Fibroblast of skin of right biceps (primary cell): ENCODE measurements at regions not wholly inside any gene's neighbourhood (a gene's known extent, or its start where the extent isn't known, plus 50 kb on each side); places are given as distances from the start of the nearest gene placed in this dataset.
"Not testable (repeated sequence)": the region's sequence is repeated elsewhere in the genome, so short reads cannot be mapped to it uniquely, and the experiment has no call there.

Experiments
- DNase-seq: peaks from one replicate; pipeline ENCODE4 v3.0.0-alpha.2; 2013

DNA sequence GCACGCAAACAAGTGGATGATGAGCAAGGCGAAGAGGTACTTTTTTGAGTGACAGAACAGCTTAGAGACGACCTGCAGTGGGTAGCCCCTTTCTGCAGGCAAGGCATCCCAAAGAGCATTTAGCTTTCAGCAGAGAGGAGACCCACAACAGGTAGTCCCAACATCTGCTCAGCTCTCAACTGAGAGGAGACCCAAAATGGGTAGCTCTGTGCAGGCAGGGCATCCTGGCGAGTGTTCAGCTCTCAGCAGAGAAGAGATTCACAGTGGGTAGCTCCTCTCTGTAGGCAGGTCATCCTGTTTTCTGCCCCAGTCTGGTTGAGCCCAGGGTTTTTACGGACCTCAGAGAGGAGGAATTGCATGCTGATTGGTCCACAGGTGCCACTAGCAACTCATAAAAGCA, 2396.1 kb upstream of the C9orf72 start:
- DNase-seq, result no peak

DNA sequence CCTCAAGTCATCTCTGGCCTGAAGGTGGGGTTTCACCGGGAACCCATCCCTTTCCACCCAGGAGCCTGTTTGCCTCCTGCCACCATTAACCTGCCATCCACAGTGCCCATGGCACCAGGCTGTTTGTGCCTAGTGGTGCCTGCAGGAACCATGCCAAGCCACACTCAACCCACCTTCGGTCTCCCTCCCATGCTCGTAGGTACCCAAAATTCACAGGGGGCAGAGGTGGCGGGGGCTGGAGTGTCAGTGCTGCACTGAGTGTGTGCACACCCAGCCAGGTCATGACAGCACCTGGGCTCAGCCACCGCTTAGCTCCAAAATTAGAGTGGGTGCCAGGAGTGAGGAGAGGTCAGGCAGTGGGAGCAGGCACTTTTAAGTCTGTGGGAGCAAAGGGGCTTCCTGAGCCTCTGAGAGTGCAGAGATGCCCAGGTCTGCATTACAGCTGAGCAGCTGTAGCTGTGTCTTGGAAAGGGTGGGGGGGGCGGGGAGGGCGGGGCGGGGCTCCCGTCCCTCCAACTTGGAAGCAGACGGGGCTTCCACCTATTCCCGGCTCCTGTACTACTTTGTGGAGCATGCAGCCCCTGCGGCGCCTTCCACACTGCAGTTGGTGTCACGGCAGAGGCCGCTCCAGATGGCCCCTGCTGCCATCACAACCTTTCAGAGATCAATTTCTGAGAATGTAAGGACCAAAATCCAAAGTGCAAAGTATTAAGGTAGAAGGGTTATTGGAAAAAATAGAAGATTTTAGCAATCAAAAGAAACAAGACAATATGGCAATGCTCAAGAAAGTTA, 2396.8 kb upstream of the C9orf72 start:
- DNase-seq, result no peak

DNA sequence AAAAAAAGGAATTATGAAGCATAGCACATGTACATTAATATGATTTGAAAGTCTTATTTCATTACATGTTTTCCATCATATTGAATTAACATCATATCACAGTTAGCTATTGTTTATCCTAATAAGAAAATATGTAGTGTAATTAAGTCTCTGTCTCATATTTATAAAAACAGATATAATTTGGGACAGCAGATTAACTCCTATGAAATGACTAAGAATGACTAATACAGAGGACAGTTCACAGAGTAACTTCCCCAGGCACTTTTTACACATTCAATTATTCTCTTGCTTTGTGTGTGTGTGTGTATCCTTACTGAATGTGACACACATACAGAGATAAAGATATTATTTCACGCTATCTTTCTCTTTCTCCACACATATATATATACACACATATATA, 2400.9 kb upstream of the C9orf72 start:
- no peak for DNase-seq

DNA sequence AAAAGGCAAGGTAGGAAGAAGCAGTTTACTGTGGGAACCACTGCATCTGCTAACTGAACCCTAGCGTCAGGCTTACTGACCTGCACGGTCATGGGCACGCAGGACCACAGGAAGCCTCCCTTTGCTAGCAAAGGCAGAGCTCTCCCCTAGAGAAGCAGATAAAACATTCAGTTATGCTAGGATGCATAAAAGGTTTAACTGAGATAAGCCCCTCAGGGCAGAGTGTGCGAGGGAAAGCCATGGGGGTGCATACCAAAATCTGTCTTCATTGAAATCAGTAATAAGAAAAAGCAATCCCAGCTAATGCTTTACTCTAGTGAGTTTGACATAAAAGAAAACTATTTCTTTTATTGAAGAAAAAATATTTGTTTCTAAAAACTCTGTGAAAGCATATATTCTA, 2403.7 kb upstream of the C9orf72 start:
- no peak for DNase-seq

DNA sequence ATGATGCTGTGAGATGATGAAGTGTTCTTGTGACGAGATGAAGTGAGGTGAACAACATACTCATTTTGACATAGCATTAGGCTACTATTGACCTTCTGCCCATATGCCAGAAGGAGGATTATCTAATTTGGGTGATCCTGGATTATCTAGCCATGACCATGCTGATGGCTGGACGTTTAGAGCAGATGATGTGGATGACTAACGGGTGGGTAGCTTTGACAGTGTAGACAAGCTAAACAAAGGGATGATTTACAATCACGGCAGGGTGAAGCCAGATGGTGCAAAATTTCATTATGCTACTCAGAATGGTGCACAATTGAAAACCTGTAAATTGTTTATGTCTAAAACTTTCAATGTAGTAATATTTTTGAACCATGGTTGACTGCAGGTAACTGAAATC, 2403.4 kb upstream of the ACO1 start:
- no peak for DNase-seq

DNA sequence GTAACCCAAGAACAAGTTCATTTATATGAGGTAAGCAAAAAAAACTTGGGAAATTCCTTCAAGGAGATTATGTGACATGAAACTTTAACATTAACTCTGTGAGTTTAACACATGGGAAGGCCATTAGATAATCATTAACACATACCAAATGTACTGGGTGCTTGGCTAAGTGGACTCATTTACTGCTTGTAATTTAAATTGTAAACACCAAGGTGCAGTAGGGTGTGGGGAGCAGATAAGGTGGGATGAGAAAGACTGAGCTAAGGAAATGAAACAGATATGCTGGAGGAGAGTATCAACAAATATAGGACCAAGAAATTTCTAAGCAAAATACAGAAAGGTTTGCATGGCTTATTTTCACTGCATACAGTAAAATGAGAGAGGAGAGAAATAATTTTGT, 2384.8 kb upstream of the ACO1 start:
- DNase-seq, result no peak

DNA sequence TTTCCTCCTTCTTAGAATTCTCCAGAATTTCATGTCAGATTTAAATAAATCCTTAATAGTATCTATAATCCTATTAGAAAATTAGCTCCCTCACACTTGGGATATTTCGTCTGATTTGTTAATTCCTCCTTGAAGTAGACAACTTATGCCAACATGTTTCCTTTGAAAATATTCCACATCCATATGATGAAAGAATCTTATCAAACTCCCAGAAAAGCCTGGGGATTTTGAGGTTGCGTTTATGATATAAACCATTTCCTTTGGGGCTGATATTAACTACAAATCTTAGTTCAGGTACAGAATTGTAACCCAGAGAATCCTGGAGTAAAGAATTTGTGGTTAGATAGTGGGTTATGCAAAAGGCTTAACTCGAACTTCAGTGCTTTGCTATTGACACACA, 2373.8 kb upstream of the ACO1 start:
- no peak for DNase-seq

DNA sequence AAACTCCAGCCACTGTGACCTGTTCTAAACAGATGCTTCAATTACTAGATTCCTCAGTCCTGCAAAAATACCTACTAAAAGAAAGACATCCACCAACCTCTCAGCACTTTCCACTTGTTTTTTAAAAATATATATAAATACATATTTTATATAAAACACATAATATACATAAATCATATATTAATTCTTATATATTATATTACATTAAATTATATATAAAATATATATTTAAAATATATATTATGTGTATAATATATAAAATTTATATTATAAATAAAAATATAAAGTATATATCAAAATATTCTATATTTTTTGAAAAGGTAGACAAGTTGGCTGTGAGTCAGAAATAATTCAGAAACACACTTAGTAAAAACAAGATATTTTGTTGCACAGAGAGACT, 2371.8 kb upstream of the ACO1 start:
- DNase-seq, result no peak

DNA sequence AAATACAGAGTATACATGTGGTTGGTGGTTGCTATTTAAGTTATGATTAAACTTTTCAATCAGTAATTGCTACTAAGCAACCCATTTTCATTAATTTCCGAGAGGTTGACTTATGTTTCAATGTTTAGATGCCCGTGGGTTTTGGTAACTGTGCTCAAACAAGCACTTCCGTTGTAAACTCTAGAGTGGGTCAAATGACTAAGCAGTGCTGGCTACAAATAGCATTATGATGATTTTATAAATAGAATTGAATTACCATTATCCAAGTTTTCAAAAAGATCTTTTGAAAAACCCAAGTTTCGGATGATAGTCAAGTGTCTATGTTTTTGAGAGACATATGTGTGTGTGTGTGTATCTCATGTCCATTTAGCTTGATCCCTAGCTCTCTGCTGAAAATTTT, 2369.4 kb upstream of the ACO1 start:
- no peak for DNase-seq

DNA sequence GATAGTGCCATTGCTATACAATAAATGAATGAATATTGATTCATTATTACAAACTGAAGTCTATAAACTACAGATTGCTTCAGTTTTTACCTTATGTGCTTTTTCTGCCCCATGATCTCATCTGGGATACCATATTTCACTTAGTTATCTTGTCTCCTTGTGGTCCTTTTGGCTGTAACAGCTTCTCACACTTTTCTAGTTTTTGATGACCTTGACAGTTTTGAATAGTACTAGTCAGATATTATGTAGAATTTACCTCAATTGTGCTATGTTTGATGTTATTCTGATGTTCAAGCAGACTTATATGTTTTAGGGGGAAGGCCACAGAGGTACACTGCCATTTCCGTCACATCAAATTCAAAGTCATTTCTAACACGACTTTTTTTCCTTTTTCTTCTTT, 2364.3 kb upstream of the ACO1 start:
- DNase-seq, result no peak

DNA sequence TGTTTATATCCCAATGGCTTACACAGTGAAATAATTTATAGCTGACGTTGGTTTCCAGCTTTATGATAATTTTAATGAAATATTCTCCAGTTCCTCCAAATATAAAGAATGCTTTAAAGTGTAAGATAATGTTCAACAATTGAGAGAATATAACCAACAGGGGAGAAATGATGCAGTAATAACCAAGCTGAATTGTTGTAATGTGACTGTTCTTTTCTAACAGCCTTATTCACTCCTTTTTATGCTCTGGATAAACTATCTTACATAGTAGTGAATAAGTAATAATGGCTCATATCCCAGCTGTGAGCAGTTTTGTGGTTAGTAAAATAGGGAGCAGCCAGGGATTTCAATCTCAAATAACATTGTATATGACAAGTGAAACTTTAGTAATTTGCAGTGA, 2348.7 kb upstream of the ACO1 start:
- DNase-seq, result no peak

DNA sequence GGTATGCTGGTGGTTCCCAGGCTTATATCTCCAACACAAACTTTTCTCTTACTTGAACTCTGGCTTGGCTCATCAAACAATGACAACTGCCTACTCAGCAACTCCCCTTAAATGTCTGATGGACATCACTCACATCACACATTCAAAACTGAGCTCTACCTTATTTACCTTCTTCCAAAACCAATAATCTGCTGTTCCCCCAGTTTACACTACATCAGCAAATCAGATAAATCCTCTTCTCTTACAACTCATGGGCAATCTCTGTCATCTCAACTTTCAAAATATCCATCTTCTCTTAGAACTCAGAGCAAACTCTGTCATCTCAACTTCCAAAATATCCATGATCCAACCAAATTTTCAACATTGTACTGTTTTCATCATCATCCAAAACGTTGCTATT, 2347.9 kb upstream of the ACO1 start:
- no peak for DNase-seq

DNA sequence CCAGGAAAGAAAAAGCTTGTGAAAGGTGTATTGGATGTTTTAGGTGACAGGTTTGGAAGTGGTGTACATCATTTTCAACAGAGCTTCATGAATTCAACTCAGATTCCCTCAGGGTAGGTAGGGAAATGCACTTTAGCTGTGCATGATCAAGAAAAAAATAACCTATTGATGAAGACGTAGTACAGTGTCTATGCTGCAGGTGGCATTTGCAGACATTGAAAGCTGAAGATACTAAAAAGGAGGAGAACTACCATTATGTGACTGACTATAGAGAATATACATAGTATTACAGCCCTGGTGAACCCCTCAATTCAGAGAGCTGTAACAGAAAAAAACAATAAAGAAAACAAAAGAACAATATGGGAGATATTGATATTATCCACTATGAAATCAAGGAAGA, 2344.7 kb upstream of the ACO1 start:
- DNase-seq, result no peak

DNA sequence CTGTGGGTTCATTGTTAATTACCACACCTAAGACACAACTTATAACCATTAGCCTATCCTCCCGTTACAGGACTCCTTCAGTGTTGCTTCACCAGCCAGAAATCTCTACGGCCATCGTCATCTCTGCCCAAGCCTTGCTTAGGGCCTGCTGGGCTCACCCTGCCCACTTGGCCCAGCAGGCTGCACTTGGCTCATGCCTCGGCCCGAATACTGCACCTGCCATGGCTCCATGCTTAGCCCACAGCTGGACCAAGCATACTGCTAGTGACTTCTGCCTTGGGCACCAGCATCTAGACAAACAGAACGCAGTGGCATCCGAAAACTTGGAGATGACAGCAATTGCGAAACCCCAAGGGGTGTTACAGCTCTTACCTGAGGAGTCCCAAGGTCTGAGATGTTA, 2336.0 kb upstream of the ACO1 start:
- DNase-seq, result no peak

DNA sequence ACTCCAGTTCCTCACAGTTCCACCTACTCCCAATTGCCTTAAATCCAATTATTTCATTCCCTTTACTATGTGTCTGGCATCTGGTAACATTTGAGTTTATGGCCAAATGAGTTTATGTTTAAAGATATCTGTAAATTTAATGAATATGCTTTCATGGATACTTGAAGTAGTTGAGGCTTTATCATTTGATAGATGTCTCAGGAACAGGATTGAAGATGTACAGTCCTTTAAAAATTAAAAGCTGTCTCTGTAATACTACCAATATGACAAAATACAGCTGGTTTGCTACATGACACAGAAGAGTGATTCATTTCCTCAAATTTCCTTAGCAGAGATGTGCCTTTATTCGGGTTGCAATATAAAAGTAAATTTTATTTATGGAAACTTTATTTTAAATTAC, 2326.0 kb upstream of the ACO1 start:
- no peak for DNase-seq

DNA sequence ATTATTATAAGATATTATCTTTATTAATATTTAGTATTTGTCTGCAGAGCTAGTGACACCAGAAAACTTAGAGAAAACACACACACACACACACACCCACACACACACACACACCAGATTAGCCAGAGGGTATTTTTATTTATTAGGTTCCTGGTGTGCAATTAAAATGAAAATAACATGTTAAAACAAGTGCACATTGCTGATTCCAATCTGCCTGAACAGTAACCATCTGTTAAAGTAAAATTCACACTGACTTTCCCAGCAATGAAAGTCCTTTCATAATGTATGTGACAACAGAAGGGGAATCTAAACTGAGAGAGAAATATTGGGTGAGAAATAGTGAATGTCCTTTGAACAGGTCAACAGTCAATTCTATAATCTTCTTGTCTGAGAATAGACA, 2323.5 kb upstream of the ACO1 start:
- DNase-seq, result no peak

DNA sequence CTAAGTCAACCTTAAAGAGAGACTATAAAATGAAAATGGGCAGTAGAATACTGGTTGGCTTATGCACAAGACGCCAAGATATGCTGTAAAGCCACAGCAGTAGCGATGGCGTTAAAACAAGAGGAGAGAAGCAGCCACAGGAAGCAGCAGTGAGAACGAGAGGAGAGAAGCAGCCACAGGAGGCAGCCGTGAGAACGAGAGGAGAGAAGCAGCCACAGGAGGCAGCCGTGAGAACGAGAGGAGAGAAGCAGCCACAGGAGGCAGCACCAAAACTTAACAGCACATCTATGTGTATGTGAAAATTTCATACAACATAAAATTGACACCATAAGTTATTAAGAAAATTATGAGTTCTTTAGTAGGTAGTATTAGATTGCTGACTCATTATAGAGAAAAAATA, 2318.6 kb upstream of the ACO1 start:
- DNase-seq, result no peak

DNA sequence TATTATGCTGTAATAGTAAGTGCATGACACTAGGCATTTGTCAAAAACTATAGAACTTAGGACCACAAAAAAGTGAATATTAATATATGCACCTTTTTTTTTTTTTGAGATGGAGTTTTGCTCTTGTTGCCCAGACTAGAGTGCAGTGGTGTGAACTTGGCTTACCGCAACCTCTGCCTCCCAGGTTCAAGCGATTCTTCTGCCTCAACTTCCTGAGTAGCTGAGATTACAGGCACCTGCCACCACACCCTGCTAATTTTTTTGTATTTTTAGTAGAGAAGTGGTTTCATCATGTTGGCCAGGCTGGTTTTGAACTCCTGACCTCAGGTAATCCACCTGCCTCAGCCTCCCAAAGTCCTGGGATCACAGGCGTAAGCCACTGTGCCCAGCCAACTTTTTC, 2315.2 kb upstream of the ACO1 start:
- DNase-seq, result not testable (repeated sequence)

DNA sequence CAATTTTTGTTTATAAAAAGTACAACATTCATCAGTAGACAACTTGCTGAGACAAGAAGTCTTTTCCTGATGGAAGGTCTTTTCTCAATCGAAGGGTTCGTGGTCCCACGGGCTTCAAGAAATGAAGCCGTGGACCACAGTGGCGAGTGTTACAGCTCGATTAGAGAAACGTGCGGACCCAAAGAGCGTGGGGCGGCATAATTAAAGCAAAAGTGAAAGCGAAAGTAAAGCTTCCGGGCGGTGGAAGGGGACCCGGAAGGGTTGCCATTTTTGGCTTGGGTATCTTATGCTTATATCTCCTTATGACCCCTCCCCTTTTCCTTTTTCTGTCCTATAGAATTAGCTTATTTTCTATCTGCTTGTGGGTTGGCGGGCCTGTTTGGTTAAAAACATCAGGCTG, 2309.4 kb upstream of the ACO1 start:
- no peak for DNase-seq

DNA sequence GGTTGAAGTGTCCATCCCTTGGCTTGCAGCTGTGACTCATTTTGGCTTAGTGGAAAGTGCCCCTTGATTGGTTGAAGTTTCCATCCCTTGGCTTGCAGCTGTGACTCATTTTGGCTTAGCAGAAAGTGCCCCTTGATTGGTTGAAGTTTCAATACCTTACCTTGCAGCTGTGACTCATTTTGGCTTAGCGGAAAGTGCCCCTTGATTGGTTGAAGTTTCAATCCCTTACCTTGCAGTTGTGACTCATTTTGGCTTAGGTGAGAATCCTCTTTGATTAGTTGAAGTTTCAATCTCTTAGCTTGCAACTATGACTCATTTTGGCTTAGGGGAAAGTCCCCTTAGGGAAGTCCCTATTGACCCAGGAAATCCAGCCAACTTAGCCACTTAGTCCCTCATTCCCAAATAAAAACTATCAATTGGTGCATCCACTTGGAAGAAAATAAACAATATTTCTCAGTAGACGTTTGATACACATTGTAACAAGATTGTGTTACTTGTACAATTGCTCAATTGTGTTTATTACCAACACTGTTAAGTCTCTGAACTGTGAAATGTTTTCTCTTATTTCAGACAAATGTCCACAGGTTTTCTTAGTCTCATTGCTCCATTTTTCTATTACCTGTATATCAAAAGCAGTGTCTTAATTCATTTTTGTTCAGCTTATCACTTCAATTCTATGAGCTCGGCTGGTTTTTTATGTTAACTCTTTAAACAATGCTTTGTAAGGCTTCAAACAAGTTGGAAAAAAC, 2308.8 kb upstream of the ACO1 start:
- DNase-seq, result no peak

DNA sequence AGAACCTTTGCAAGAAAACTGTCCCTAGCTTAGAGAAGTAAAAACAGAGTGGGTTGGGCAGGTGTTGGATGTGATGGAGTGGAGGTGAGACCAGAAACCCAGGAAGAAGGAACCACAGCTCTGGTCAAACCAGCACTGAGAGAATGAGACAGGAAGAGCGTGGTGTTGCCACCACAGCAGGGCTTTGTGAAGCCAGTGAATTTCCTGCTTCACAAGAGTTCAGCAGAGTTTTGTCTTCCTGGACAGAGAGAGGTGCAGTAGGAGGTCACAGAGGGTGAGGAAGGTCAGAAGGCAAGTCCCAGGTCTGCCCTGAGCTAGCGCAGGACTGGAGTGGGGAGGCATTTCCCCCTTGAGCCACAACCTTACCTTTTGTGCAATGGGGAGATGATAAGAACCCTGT, 2306.2 kb upstream of the ACO1 start:
- no peak for DNase-seq

DNA sequence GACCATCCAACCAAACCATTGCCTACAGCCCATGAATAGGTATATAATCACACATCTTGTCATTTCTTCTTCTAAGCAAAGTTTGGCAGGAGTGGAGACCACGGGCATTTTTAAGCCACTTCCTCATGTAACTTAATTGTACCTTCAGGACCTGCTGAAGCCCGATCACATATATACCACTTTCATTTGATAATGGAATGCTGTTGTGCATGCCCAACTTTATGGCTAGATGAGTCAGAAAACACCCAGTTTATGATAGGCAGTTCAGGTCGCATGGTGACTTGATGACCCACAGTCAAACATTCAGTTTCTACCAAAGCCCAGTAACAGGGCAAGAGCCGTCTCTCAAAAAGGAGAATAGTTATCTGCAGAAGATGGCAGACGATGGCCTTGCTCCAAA, 2295.0 kb upstream of the ACO1 start:
- DNase-seq, result no peak

DNA sequence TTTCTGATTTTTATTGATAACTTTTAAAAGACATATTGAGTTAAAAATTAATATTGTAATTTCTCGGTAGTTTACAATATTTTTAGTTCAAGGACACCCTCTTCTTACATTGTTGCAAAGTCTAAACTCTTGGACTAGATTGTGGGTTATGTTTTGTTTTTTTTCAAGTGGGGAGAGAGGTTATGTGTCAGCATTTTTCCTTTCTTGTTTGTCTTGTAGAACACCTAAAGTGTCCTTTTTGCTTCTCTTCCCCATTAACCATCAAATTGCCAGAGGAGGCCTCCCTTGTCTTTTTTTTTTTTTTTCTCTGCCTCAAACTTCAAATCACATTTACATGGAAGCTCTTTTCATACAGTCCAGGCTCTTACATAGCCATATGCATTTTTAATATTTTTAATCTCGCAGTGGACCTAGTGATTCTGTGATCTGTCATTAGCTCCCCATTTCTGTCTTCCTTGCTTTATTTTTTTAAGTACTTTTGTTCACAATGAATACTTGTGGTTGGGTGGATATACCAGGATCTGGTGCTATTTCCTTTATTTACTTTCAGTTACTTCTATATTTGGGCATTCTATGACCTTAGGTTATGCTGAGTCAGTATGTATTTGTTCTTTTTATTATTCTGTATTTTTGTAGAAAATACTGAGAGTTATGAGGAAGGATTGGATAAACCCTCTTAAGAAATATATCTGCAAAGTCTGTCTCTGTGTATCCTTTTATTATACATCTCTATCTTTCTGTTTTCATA, 2280.6 kb upstream of the ACO1 start:
- DNase-seq, result no peak

DNA sequence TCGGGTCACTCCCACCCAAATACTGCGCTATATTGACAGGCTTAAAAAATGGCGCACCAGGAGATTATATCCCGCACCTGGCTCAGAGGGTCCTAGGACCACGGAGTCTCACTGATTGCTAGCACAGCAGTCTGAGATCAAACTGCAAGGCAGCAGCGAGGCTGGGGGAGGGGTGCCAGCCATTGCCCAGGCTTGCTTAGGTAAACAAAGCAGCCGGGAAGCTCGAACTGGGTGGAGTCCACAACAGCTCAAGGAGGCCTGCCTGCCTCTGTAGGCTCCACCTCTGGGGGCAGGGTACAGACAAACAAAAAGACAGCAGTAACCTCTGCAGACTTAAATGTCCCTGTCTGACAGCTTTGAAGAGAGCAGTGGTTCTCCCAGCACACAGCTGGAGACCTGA, 2277.3 kb upstream of the ACO1 start:
- DNase-seq, result not testable (repeated sequence)
